ENCODE measurements at regions not wholly inside any gene's neighbourhood (a gene's known extent, or its start where the extent isn't known, plus 50 kb on each side); places are given as distances from the start of the nearest gene placed in this dataset.
"Not testable (repeated sequence)": the region's sequence is repeated elsewhere in the genome, so short reads cannot be mapped to it uniquely, and the experiment has no call there.

GRCh38 chr16:85514598-85515318 is 98.4 kb upstream of the GSE1 start:
- DNase-seq (ENCODE audit: low read depth in 2 of 2), result no peak

DNA sequence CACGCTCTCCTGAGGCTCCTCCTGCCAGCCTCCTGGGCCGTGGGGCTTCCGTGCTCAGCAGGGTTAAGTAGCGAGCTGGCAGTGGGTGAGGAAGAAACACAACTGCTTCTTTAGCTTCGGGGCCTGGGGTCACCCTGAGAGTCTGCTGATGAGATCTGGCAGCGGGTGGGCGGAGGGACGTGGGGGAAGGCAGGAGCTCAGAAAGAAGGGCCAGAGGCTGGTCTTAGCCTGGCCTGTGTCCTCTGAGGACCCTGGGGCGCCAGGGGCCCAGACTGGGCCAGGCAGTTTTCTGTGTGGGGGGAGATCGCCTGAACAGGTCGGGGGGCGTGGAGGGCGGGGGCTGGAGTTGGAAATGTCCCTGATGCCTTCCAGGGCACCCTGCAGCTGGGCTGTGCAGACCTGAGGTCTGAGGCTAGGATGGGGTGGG is 97.8 kb upstream of the GSE1 start:
- no peak for DNase-seq (ENCODE audit: low read depth in 2 of 2)

GRCh38 chr16:85515830-85516397 is 97.2 kb upstream of the GSE1 start:
- DNase-seq (ENCODE audit: low read depth in 2 of 2), result no peak

DNA sequence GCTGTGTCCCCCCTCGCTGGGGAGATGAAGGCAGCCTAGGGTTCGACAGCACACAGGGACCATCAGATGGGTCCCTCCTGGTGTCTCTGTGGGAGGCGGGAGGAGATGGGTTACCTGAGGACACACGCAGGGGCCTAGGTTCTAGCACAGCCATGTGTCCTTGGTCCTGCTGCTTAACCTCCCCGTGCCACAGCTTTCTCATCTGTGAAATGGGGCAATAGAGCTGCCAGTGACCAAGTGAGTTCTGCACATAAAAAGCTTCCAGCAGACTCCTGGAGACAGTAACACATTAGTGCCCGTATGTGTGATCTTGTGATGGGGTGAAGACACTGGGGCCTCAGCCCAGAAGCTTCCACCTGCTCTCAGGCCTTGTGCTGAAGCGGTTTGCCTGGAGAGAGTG is 96.0 kb upstream of the GSE1 start:
- DNase-seq (ENCODE audit: low read depth in 2 of 2), result no peak

GRCh38 chr16:85517563-85518179 is 95.5 kb upstream of the GSE1 start:
- DNase-seq (ENCODE audit: low read depth in 2 of 2), result no peak

- DNase-seq (ENCODE audit: low read depth in 2 of 2), result no peak
Measured at GRCh38 chr16:85518398-85519049, 94.6 kb upstream of the GSE1 start.

- not testable (repeated sequence) for DNase-seq (ENCODE audit: low read depth in 2 of 2)
Measured at GRCh38 chr16:85519050-85519440, 94.1 kb upstream of the GSE1 start.

DNA sequence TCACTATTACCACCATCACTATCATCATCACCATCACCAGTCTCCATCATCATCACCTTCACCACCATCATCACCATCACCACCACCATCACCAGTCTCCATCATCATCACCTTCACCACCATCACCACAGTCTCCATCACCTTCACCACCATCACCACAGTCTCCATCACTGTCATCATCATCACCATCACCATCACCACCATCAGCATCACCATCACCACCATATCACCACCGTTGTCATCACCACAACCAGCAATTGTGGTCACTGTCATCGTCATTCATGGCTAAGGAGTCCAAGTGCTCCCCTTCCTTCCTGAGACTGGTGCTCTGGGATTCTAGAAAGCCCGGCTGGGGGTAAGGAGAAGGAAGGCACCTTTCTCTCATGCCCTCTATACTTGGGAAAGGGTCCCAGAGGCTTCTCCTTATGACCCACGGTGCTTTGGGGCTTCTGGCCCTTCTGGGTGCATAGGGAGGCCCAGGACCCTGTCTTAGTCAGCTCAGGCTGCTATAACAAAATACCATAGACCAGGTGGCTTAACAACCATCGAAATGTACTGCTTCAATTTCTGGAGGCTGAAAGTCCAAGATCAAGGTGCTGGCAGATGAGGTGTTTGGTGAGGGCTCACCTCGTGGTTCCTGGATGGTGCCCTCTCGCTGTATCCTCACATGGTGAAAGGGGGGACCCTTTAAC is 93.4 kb upstream of the GSE1 start:
- DNase-seq (ENCODE audit: low read depth in 2 of 2), result no peak

- no peak for DNase-seq (ENCODE audit: low read depth in 2 of 2)
Measured at GRCh38 chr16:85520853-85521521, 92.1 kb upstream of the GSE1 start.

GRCh38 chr16:85521552-85522307 is 91.4 kb upstream of the GSE1 start:
- DNase-seq (ENCODE audit: low read depth in 2 of 2), result no peak

GRCh38 chr16:85522308-85522841 is 90.7 kb upstream of the GSE1 start:
- no peak for DNase-seq (ENCODE audit: low read depth in 2 of 2)

GRCh38 chr16:85522842-85523601 is 90.1 kb upstream of the GSE1 start:
- no peak for DNase-seq (ENCODE audit: low read depth in 2 of 2)

DNA sequence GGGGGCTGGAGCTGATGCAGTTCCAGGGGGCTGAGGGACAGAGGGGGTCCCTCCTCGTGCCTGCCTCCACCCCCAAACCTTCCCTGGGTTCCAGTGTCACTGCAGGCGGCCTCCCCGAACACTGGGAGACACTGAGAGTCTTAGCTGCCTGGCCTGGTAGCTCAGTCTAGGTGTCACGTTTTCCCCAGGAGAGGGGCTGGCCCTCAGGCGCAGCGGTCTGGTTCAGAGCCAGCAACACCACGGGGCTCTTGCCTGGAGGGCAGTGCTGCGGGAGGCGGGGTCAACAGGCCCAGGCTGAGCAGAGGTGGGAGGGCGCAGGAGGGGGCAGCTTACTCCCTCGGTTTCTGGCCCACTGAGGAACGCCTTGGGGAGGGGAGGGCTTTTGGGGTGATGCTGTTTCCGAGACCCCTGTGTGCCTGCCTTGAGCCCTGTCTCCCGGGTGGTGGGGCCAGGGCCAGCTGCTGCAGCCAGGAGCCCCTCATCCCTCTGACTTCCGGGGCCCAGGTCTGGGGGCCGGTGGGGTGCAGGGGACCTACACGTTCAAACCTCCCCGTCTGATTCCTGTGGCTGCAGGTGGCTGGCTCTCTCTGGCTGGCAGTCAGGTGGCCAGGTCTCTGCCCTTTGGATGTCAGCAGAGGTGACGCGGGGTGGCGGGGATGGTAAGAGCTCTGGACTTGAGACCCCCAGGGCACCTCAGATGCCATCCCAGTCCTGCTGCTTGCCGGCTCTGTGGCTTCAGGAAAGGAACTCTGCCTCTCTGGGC is 89.3 kb upstream of the GSE1 start:
- DNase-seq (ENCODE audit: low read depth in 2 of 2), result no peak

GRCh38 chr16:85524365-85524629 is 88.8 kb upstream of the GSE1 start:
- no peak for DNase-seq (ENCODE audit: low read depth in 2 of 2)

DNA sequence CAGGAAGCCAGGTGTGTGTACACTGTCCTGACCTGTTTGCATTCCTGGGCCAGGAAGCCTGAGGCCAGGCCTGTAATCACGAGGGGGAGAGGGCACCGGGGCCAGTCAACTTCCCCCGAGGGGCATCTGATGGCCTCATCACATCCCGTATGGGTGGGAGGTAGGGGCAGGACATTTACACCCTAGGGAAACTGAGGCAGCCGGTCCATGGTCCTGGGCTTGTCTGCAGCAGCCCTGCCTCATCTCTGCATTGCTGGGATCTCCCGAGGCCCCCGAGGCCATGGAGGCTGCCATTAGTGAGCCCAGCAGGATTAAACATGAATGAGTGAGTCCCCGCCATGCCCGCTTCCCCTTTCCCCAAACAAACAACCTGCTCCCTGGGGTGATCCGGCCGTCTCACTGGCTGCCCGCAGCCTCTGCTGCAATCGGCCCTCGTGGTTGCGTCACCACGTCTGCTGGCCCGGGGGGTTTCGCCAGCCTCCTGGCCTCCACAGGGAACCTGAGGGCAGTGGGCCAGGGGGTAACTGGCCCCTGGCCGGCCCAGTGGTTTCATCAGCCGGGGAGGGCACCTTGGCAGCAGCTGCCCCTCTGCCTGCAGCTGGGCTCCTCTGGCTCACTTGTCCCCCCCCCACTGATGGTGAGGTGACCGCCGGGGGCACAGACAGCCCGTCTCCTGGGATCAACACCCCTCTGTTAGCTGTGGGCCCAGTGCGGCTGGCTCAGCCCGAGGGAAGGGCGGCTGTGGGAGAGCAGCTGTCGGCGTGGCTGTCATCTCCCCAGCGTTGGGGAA is 88.3 kb upstream of the GSE1 start:
- DNase-seq (ENCODE audit: low read depth in 2 of 2), result no peak

- no peak for DNase-seq (ENCODE audit: low read depth in 2 of 2)
Measured at GRCh38 chr16:85525420-85526184, 87.5 kb upstream of the GSE1 start.

DNA sequence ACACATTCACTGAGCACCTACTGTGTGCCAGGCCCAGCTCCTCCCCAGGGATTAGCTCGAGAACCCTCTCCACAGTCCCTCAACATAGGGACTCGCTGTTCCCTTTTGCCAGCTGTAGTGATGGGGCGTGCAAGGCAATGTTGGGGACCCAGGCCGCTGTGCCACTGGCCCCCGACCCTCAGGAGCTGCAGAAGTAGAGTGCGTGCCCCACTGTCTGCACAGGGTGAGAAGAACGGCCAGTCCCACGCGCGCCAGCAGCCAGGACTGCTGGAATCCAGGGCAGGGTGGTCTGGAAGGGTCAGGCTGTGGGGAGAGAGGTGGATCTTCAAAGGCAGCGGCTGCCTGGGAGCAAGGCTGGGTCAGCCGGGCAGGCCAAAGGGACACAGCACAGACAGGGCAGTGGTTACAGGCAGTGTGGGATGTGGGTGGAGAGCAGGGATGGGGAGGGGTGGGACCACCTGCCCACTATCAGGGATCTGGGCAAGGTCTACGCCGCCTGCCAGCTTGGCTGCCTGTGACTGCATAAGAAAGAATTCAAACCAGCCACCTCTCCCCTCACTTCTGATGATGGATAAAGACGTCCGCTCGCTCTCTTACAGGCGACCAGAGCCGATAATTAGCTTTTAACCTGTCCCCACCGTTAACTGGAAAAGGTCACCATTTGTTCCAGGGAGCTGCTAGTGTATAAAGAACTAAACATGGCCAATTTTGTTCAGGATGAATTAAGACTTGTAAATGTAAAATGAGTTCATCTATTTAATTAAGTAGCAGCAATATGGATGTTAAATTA is 86.7 kb upstream of the GSE1 start:
- DNase-seq (ENCODE audit: low read depth in 2 of 2), result no peak

All from stimulated activated CD8-positive, alpha-beta memory T cell treated with anti-CD3 and anti-CD28 coated beads, Interleukin-15, amount 100 ng/mL, for 4 hours (primary cell).